Umbilical cord (tissue), 1 donor: ENCODE measurements at regions not wholly inside any gene's neighbourhood (a gene's known extent, or its start where the extent isn't known, plus 50 kb on each side); places are given as distances from the start of the nearest gene placed in this dataset.

ENCODE experiments used
- DNase-seq: peaks from one replicate; pipeline ENCODE4 v3.0.0-alpha.2; 2015; ENCODE audit warnings: low spot score

DNA sequence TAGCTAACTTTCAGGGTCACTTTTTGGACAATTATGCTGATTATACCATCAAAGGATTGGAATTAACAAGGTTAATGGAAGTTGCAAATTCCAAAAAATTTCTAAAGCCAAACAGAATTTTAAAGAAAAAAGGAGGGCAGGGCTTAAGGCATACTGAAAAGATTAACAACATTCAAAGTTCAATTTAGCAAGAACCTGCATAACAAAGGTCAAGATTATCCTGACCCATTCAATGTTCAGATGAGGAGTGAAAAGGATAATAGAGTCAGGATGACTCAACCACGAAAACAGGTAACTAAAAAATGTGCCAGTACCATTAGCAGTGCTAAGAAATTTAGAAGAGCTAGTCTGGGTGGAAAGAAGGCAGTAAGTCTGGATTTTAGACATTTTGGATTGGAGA, 139.8 kb upstream of the HNMT start:
- DNase-seq: no peak

DNA sequence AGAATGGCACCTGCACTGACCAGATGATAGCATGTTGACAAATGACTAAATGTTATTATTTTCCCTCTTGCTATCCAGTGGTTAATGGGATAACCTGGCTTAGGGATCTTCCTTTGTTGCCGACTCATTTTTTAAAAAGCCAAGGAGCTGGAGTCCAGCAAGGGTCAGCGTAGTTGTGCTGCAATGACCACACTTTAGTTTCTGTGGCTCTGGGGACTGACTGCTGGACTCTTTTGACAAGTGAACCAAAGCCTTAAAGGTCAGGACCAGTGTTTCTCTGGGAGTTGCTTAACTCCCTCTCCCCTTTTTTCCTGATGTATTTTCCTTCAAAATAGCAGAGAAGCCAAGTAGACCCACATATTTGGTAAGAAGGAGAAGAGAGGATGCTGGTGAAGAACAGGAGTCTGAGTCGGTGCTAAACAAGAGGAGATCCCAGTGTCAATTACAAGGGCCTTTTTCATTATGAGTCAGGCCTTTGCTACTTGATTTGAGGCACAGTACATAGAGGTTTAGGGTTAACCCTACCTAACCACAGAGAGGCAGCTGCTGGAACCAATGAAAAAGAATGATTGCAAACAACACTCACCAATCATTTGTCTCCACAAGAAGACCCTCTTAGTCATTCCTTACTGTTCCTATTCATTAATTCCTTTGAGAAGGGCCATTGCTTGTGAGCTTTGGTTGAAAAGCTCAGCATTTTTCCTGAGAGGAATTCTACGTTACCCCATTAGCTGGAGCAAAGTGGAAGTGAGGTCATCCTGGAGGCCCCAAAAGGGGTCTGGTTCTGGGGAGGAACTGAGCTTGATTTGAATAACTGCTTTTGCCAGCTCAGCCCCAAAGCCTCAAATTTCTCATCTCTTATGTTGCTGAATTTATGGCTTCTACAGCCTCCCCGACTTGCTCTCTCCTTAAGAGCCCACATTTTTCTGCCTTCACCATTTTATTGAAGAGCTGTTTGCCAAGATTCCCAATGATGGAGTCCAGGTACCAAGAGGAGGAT, 137.6 kb upstream of the HNMT start:
- DNase-seq: no peak

DNA sequence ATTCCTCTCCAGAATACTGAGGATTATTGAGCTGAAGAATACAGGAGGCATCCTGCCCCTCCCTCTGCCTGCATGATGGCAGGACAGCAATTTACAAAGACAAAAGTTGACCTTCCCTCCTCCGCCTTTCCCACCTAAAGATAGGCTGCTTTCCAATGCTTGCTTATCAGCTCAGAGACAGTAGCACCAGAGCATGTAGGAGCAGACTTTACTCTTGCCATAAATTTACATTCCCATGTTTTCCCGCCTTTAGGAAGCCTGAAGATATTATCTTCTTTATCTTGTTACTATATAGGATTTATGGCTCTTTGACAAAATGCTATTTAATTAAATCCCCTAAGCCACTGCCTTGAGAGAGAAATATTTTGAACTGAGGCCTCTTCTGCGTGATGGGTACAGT, 135.6 kb upstream of the HNMT start:
- peak; percentile 87 for DNase-seq

DNA sequence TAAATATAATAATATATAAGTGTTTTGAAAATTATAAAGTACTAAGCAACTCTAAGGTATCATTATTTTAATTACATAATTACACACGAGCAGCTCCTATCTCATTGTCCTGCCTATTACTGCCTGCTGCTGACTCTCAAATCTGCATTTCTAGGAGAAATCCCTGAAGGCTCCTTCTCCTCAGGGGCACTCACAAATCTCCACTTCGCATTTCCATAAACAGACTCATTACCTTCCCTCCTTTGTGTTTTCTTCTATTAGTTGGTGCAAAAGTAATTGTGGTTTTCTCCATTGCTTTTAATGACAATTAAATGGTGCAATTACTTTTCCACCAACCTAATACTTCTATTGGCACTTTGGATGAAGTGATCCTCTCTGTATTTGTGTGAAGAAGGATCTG, 135.0 kb upstream of the HNMT start:
- no peak for DNase-seq

DNA sequence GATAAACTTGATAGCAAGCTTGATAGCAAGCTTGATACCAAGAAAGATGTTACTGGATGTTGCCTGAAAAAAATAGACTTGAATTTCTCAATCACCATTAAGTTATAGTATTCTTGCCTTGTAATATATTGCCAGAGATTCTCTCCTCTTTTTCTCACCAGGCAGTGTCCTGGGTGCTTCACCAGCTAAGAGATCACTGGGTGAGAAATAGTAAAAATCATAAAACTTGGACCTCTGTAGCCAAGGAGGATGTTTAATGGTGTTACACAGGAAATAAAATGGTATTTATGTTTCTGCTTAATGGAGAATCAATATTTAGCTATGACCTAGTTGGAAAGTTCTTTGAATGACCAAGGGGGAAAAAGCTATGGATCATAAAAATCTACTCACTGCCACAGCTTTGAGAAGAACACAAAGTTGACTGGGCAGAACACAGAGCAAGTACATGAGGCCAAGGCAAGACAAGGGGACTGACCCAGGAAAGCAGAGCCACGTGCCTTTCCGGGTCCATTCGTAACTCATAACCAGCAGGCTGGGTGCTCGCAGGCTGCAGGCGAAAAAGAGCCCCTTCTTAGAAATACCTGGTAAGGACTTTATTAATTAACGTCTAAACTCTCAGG, 129.4 kb upstream of the HNMT start:
- no peak for DNase-seq

DNA sequence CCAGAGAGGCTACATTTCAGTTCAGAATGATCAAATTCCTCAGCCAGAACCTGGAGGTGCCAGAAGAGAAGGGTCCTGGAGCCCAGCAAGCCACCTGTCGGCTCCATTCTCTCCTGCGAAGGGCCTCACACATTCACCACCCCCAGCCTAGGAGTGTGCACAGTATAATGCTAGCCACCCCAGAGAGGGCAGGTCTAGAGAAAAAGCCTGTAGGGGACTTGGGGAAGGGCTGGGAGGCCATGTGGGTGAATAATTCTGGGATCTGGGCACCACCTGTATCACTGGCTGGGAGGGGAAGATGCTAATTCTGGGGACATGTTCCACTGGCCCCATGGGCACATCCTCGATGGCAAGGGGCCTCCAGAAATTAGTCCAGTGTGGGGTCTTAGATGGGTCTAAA, 127.6 kb upstream of the HNMT start:
- no peak for DNase-seq

DNA sequence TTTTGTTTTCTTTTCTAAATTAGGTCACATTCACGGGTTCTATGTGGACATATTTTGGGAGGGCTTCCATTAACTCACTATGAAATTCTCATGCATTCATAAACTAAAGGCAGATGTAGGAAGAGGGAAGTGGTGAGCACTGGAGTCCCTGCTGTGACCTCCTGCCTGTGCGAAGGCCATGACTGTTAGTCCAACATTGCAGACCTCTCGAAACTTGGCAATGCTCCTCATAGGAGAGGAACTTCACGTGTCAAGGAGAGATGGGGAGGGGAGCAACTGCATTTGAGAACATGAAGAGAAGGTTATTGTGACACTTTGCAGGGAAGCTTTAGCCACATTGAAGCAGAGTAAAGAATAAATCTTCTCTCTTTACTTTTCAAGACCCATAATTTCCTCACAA, 126.4 kb upstream of the HNMT start:
- DNase-seq: no peak

DNA sequence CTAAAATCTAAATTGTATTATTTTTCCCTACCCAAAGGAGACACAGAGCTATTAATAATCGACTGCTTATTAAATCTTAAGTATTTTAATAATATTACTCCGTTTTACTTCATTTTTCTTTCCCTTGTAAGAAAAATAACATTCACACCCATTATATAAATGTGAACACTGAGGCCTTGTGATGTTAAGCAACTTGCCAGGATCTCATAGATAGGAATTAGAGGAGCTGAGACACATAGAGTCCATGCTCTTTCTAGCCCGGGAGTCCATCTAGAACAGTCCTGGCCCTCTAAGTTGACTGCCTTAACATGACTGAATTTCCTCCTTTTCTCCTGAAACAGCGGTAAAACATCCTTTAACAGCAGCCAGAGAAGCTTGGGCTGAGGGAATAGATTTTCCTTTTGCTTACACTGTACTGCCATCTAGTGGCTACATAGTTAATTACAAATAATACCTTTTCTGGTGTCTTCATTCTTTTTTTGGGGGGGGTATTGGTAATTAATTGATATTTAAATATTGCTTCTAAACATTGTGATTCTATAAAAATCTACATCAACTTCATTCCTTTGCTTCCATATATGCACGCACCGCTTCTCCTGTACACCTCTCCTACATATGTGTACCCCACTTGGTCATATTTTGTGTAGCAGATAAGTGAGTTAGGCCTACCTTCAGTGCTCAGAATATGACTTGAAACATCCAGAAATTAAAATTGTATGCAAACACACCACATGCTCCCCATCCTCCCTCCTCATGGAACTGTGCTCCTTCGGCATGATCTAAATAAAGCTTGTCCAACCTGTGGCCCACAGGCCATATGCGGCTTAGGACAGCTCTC, 125.8 kb upstream of the HNMT start:
- DNase-seq: peak; percentile 56

DNA sequence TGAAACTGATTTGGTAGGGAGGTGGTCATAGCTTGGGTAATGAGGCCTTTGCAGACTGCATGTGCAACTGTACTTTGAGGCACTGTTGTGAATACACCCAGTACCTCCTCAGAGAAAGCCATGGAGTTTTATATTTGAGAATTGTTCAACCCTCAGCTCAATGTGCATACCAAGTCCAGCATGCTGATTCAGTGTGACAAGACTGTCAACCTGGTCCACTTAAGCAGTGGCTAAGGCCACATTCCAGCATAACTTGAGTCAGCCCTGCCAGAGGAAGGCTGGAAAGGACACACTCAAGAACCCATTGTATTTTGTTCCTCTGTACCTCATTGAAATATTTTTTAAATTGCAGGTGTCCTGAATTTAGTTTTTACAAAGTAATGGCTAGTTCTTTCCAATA, 121.8 kb upstream of the HNMT start:
- no peak for DNase-seq

DNA sequence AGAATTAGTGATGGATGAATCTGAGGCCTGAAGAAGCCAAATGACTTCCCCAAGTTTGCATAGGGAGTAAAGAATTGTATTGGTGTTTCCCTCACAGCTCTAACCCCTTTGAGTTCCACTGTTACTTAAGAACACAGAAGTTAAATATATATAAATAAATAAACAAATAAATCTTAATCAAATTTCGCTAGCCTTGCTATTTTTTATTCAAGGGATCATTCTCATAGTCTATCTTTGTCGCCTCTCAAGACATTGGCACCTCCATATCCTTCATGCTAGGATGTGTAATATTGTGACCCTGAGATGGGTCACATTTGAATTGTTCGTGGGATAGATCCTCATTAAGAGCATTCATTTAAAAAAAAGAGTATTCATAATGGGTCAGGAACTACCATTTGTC, 121.3 kb upstream of the HNMT start:
- DNase-seq: no peak

DNA sequence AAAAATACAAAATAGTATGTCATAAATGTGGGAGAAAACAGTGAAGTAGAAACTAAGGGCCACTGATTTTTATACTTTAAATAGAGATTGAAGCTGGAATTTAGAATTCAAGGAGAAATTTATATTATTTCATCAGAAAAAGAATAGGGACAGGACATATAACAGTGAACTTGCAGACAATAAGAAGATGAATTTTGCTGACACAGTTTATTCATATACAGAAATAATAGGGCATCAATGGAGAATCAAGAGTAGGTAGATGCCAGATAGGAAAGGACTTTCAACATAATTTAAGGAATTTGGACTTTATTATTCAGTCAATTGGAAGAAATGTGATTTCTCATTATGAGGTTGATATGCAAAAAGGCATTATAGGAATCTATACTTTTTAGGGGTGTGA, 118.9 kb upstream of the HNMT start:
- no peak for DNase-seq

DNA sequence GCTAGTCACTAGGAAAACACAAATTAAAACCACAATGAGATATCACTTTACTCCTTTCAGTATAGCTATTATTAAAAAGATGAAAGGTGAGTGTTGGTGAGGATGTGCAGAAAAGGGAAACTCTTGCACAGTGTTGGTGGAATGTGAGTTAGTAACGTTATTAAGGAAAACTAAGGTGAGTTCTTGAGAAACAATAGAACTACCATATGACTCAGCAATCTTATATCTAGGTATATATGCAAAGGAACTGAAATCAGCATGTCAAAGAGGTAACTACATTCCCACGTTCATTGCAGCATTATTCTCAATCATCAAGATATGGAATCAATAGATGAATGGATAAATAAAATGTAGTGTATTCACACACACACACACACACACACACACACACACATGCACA, 117.3 kb upstream of the HNMT start:
- DNase-seq: no peak

DNA sequence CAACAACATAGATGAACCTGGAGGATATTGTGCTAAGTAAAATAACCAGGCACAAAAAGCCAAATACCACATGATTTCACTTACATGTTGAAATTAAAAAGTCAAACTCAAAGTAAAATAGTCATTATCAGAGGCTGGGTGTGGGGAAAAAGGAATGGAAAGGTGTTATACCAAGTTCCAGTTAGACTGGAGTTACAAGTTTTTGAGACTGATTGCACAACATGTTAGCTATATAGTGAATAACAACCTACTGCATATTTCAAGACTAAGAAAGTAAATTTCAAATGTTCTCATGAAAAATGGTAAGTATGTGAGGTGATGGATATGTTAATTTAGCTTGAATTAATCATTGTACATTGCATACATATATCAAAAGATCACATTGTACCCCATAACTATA, 116.8 kb upstream of the HNMT start:
- DNase-seq: peak; percentile 46

DNA sequence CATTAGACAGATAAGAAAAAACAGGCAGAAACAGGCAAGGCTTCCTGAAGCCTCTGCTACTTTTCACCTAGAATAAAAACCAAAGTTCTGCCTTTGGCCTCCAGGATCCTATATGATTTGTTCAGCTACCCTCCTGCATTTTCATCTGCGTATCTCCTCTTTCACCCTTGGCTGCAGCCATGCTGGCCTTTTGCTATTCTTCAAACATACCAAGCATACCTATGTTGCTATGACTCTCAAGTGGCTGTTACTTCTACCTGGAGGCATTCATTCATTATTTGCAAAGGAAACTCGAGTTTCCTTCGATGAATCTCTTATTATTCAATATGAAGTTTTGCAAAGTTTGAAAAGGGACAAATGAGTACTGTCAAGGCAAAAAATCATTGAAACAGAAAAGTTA, 106.4 kb upstream of the HNMT start:
- no peak for DNase-seq

DNA sequence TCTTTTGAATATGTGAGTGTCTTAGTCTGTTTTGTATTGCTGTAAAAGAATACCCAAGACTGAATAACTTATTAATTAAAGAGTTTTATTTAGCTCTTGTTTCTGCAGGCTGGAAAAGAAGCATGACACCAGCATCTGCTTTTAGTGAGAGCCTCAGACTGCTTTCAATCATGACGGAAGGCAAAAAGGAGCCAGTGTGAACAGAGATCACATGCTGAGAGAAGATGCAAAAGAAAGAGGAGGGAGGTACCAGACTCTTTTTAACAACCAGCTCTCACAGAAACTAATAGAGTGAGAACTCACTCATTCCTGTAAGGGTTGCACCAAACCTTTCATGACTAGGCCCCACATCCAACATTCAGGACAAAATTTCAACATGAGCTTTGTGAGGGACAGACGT, 101.6 kb upstream of the HNMT start:
- no peak for DNase-seq

DNA sequence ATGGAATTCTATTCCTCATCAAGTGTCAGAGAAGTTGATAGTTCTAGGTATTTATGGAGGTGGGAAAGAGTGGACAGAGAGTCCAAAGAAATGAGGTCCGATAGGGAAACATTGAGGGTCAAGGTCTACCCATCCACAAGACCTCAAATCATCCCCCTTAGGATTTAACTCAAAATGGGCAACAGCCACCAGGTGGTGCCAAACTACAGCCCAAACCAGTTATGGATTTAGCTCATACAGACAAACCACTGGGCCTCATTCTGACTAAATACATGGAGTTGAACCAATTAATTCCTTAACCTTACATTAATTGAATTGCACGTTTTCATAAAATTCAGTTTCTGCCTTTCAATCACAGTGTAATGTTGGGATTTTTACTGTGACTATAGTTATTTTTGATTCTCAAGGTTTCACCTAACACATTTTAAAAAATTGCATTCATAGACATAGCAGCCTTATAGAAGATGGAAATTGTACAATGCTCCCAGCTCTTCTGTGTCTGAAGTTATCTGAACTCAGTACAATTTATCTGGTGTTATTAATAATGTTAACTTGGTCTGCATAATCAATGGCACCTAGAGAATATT, 98.2 kb upstream of the HNMT start:
- DNase-seq: peak; percentile 38

DNA sequence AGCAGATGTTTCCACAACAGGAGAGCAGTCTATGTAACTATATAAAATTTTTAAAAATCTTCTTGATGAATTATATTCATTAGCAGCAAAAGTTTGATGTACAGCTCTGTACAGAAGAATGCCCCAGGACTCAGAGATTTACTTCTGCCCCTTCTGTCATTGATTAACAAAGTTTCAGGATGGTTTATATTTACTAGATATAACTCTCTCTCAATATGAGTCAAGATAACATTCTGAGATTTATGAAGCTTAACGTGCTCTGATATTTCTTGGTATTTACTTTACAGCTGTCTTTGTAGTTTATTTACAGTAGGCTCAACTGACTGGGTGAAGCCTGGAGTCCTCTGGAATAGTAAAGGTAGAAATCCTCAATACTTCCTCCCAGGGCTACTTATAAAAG, 93.6 kb upstream of the HNMT start:
- no peak for DNase-seq

DNA sequence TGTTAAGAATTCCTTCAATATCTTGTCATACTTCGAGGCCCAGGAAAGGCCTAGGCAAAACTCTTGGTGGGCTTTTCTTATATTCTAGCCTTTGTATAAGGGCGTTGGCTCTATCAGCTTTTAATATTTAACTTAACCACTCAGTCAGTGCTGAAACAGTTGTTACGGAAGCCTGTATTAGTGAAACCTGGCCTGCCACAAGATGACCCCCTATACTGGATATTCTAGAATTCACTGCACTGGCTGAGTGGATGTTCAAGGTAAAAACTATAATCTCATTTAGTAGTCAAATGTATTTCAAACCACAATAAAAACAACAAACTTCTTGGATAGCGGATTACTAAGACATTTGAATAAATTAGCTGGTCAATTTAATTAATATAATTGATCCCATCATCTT, 91.7 kb upstream of the HNMT start:
- no peak for DNase-seq

DNA sequence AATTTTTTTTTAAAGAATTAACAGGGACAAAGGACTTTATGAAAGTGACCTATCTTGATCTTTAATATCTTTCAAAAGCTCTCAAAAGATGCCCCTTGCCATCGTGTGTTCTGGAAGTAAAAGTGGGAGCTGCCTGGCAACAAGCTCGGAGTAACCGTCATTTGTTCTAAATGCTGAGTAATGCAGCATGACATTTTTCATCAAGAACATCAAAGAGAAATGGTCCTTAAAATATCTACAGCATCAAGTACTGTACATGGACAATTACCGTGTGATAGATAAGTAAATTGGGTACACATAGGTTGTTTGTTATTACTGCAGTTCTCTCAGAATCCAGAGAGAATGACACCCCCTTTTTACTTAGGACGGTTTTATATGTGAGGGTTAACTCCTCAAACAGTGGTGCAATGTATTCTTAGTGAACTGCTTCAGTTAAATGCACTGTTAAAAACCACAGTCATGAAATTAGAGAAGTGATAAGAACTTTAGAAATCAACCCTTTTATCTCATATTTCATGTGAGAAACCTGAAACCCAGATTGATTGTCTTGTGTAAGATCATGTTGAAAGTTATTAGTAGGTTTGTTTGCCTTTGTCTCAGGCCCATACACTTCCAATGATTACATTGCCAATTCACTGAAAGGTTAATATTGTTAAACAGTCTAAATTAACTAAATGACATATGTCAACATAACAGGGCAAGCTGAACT, 90.6 kb upstream of the HNMT start:
- no peak for DNase-seq

DNA sequence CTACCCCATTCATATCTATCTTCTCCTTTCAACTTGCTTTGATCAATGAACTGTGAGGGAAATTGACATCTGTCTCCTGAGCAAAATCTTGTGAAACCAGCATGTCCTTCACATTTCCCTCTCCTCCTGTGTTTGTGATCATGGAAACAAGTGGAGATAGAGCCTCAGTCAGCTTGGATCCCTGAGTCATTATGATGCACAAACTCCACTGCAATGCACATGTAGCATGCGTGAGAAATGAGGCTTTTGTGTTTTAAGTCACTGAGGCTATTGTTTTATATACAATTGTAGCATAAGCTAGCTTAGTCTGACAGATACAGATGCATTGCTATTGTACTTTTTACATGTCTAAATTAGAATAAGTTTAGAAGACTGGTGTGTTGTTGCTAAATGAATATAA, 85.2 kb upstream of the HNMT start:
- no peak for DNase-seq

DNA sequence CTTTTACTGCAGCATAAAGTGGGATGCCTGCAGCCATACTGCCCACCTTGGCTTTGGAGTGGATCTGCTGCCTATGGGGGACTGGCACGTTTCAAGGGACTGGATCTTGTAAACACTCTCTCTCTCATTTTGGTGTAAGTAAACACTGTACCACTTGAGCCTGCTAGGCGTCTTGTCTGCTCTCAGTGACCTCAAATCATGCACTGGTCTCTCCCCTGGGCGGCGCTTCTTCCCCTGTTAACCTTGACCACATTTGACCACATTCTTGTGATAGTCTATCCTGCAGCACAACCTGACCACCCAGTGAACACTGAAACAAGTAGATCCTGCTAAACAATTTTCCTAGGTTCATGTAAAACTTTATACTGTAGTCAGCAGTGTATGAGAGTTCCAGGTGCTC, 82.6 kb upstream of the HNMT start:
- no peak for DNase-seq
